Skin epidermis (tissue), 12 donors: ENCODE measurements at regions not wholly inside any gene's neighbourhood (a gene's known extent, or its start where the extent isn't known, plus 50 kb on each side); places are given as distances from the start of the nearest gene placed in this dataset.
"Not testable (repeated sequence)": the region's sequence is repeated elsewhere in the genome, so short reads cannot be mapped to it uniquely, and the experiment has no call there.

ENCODE experiments used
- H3K27ac ChIP-seq, 21 experiments: fragments of 200-600 bp; sonication (generic) in 11 of 21; one replicate each; pipeline ENCODE4 v1.5.0; 2020; ENCODE audit warnings: mild to moderate bottlenecking in 3 of 21, inconsistent platforms in 2 of 21, moderate library complexity in 2 of 21
- H3K4me3 ChIP-seq, 7 experiments: fragments of 200-600 bp; sonication (generic) in 2 of 7; one replicate each; pipeline ENCODE4 v1.5.0; 2020; ENCODE audit warnings: inconsistent platforms in 2 of 7, mild to moderate bottlenecking in 2 of 7, moderate library complexity in 1 of 7

- Histone ChIP-seq H3K27ac (no peak overlapping the region), H3K4me3 (no peak overlapping the region)
These were observed 107.9 kb downstream of the ZNF648 start for GRCh38 chr1:181953596-181953995.

GRCh38 chr1:181951213-181951612 lies 110.3 kb downstream of the ZNF648 start:
- no peak overlapping the region for H3K27ac ChIP-seq
- H3K4me3 ChIP-seq = no peak overlapping the region

GRCh38 chr1:181949500-181949899 lies 112.0 kb downstream of the ZNF648 start:
- Histone ChIP-seq H3K27ac (no peak overlapping the region), H3K4me3 (no peak overlapping the region)

- Histone ChIP-seq H3K4me3 (no peak overlapping the region), H3K27ac (no peak overlapping the region)
These were observed 113.1 kb downstream of the ZNF648 start for GRCh38 chr1:181948372-181948771.

GRCh38 chr1:181947441-181947840 lies 114.1 kb downstream of the ZNF648 start:
- Histone ChIP-seq H3K4me3 (no peak overlapping the region), H3K27ac (no peak overlapping the region)

GRCh38 chr1:181936768-181937581 lies 124.5 kb downstream of the ZNF648 start:
- Histone ChIP-seq H3K27ac (no peak overlapping the region), H3K4me3 (no peak overlapping the region)

- no peak overlapping the region for H3K27ac ChIP-seq
- no peak overlapping the region for H3K4me3 ChIP-seq
These were observed 125.2 kb downstream of the ZNF648 start for GRCh38 chr1:181936269-181936668.

- H3K27ac ChIP-seq = no peak overlapping the region
These were observed 129.6 kb downstream of the ZNF648 start for GRCh38 chr1:181931873-181932272.

GRCh38 chr1:181930187-181930586 lies 131.3 kb downstream of the ZNF648 start:
- Histone ChIP-seq H3K27ac (no peak overlapping the region), H3K4me3 (no peak overlapping the region)

More at GRCh38 chr1:181931873-181932272, 129.6 kb downstream of the ZNF648 start:
- no peak overlapping the region for H3K4me3 ChIP-seq

- Histone ChIP-seq H3K4me3 (no peak overlapping the region), H3K27ac (no peak overlapping the region)
These were observed 134.8 kb downstream of the ZNF648 start for GRCh38 chr1:181926697-181927096.

GRCh38 chr1:181924034-181924433 lies 137.5 kb downstream of the ZNF648 start:
- H3K27ac ChIP-seq, H3K4me3 ChIP-seq: not testable (repeated sequence)

GRCh38 chr1:181919542-181919941 lies 142.0 kb downstream of the ZNF648 start:
- Histone ChIP-seq H3K27ac (no peak overlapping the region), H3K4me3 (no peak overlapping the region)

GRCh38 chr1:181918880-181919525 lies 142.5 kb downstream of the ZNF648 start:
- no peak overlapping the region for H3K27ac ChIP-seq
- H3K4me3 ChIP-seq = no peak overlapping the region

- H3K4me3 ChIP-seq = no peak overlapping the region
- H3K27ac ChIP-seq = no peak overlapping the region
These were observed 149.8 kb downstream of the ZNF648 start for GRCh38 chr1:181911715-181912114.

GRCh38 chr1:181910905-181911304 lies 150.6 kb downstream of the ZNF648 start:
- no peak overlapping the region for H3K27ac ChIP-seq
- H3K4me3 ChIP-seq = no peak overlapping the region

GRCh38 chr1:181909010-181909409 lies 152.5 kb downstream of the ZNF648 start:
- Histone ChIP-seq H3K27ac (no peak overlapping the region), H3K4me3 (no peak overlapping the region)

- no peak overlapping the region for H3K27ac ChIP-seq
These were observed 154.9 kb downstream of the ZNF648 start for GRCh38 chr1:181906631-181907030.

GRCh38 chr1:181905944-181906597 lies 155.4 kb downstream of the ZNF648 start:
- no peak overlapping the region for H3K4me3 ChIP-seq
- H3K27ac ChIP-seq = no peak overlapping the region

More at GRCh38 chr1:181906631-181907030, 154.9 kb downstream of the ZNF648 start:
- H3K4me3 ChIP-seq = no peak overlapping the region

- Histone ChIP-seq H3K27ac (no peak overlapping the region), H3K4me3 (no peak overlapping the region)
These were observed 162.7 kb downstream of the ZNF648 start for GRCh38 chr1:181898773-181899172.

- no peak overlapping the region for H3K27ac ChIP-seq
- no peak overlapping the region for H3K4me3 ChIP-seq
These were observed 164.7 kb downstream of the ZNF648 start for GRCh38 chr1:181896824-181897223.

- Histone ChIP-seq H3K4me3 (no peak overlapping the region), H3K27ac (no peak overlapping the region)
These were observed 167.1 kb downstream of the ZNF648 start for GRCh38 chr1:181894439-181894859.
